ENCODE measurements at regions not wholly inside any gene's neighbourhood (a gene's known extent, or its start where the extent isn't known, plus 50 kb on each side); places are given as distances from the start of the nearest gene placed in this dataset.

DNA sequence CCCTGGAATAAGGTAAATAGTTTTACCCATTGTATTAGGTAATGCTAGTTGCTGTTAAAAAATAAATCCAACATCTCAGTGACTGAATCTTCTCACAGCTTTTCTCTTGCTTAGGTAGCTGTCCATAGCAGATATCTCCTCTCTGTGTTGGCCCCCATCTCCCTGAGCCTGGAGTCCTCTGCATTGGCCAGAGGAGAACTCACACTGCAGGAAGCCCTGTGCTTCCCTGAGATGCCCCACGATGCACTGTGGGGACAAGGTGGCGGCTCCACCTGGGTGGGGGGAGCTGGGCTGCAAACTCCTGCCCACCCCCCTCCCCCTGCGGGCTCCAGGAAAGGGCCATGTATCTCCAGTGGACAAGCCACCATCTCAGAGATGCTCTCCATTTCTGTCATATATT lies 80.4 kb upstream of the SALL3 start:
- no peak for TF ChIP-seq YY1 (IDR thresholded peaks at IDR 0.05; ENCODE audit: insufficient read depth, insufficient read length)
- no peak for TF ChIP-seq SUZ12 (IDR thresholded peaks at IDR 0.05; ENCODE audit: extremely low read depth, insufficient read depth, insufficient read length)
